ENCODE measurements at regions not wholly inside any gene's neighbourhood (a gene's known extent, or its start where the extent isn't known, plus 50 kb on each side); places are given as distances from the start of the nearest gene placed in this dataset.

GRCh38 chr20:23284009-23284408, 66.6 kb upstream of the NXT1 start:
- Histone ChIP-seq H3K36me3 (ENCODE audit: control insufficient read depth in 1 of 2, insufficient read depth in 2 of 2, low read depth in 1 of 2, low read length in 2 of 2) (no peaks in the 10 kb centered on the region), H2AK5ac (ENCODE audit: low read length, severe bottlenecking) (no peak overlapping the region), H3K23ac (ENCODE audit: low read length in 2 of 2) (no peak overlapping the region), H3K79me1 (replicated peaks; ENCODE audit: low read length, poor library complexity, severe bottlenecking) (no peaks in the 10 kb centered on the region), H3K4me2 (ENCODE audit: low read length, poor library complexity, severe bottlenecking) (no peak overlapping the region), H3K4ac (ENCODE audit: low read depth in 1 of 2, low read length in 2 of 2) (no peak overlapping the region), H3K4me3 (ENCODE audit: insufficient read depth in 1 of 2, low read depth in 1 of 2, low read length in 2 of 2) (no peak overlapping the region), H2BK120ac (ENCODE audit: low read depth, low read length) (no peak overlapping the region), H3K18ac (ENCODE audit: low read depth in 1 of 2, low read length in 2 of 2) (no peak overlapping the region), H3K9me3 (ENCODE audit: control insufficient read depth, low read length) (no peaks in the 10 kb centered on the region), H4K8ac (ENCODE audit: low read length) (no peak overlapping the region), H2BK12ac (ENCODE audit: low read length in 2 of 2) (no peak overlapping the region), H3K4me1 (ENCODE audit: control insufficient read depth, insufficient read depth, low read depth, low read length) (peaks cover 16% of the 10 kb centered on the region), H3K14ac (ENCODE audit: low read length in 2 of 2) (no peak overlapping the region), H3K27me3 (ENCODE audit: control insufficient read depth in 1 of 2, insufficient read depth in 1 of 2, low read length in 2 of 2) (peaks cover 0 to 27% of the 10 kb centered on the region in 2 experiments), H4K91ac (ENCODE audit: low read length) (no peak overlapping the region), H2BK15ac (ENCODE audit: low read depth, poor library complexity, severe bottlenecking) (no peak overlapping the region), H2BK5ac (ENCODE audit: low read depth, low read length, poor library complexity, severe bottlenecking) (no peak overlapping the region), H2AFZ (ENCODE audit: low read depth, low read length) (no peak overlapping the region), H3K9ac (ENCODE audit: low read length) (no peak overlapping the region), H3K27ac (ENCODE audit: low read length, poor library complexity, severe bottlenecking) (no peak overlapping the region)
- WGBS = no CpG with 5 or more reads among the region's 2 CpGs
- no peak for DNase-seq

DNA sequence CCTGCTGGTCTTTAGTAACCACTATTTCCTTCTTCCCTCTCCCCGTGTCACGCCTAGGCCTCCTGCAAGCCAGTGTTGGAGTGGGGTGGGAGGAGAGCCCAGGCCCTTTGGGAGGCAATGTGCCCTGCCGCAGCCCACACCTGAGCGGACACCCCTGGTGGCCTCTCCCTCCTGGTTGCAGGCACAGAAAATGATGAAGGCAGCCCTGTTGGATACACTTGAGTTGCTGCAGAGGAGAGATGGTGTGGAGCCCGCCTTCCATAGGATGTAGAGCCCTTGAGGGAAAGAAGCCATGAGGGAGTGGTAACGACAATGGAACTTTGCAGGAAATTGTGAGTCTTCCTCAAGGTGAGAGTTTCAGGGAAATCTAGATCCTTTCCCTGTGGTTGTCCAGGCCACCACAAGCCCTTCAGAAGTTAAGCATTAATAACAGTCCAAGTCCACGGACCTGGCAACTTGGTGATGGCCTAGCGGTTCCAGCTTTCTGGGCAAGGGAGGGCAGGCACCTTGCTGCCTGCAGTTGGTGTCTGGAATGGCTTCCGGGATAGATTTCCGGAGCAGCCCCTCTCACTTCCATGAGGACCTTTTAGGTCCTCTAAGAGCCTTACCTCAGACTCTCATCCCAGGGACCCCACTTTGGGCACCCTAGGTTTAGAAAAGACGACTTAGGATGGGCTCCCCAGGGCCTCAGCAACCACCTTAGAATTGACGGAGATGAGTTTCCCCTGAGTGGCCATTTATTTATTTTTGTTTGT, 67.3 kb upstream of the NXT1 start:
- Histone ChIP-seq H3K4me1 (ENCODE audit: control insufficient read depth, insufficient read depth, low read depth, low read length) (peaks cover 15% of the 10 kb centered on the region), H3K14ac (ENCODE audit: low read length in 2 of 2) (no peak overlapping the region), H2BK12ac (ENCODE audit: low read length in 2 of 2) (no peak overlapping the region), H3K4me3 (ENCODE audit: insufficient read depth in 1 of 2, low read depth in 1 of 2, low read length in 2 of 2) (no peak overlapping the region), H3K36me3 (ENCODE audit: control insufficient read depth in 1 of 2, insufficient read depth in 2 of 2, low read depth in 1 of 2, low read length in 2 of 2) (no peaks in the 10 kb centered on the region), H3K9me3 (ENCODE audit: control insufficient read depth, low read length) (no peaks in the 10 kb centered on the region), H3K4ac (ENCODE audit: low read depth in 1 of 2, low read length in 2 of 2) (no peak overlapping the region), H2BK15ac (ENCODE audit: low read depth, poor library complexity, severe bottlenecking) (no peak overlapping the region), H4K91ac (ENCODE audit: low read length) (no peak overlapping the region), H2BK5ac (ENCODE audit: low read depth, low read length, poor library complexity, severe bottlenecking) (no peak overlapping the region), H4K8ac (ENCODE audit: low read length) (no peak overlapping the region), H2BK120ac (ENCODE audit: low read depth, low read length) (no peak overlapping the region), H2AK5ac (ENCODE audit: low read length, severe bottlenecking) (no peak overlapping the region), H3K9ac (ENCODE audit: low read length) (no peak overlapping the region), H3K27me3 (ENCODE audit: control insufficient read depth in 1 of 2, insufficient read depth in 1 of 2, low read length in 2 of 2) (peaks cover 0 to 22% of the 10 kb centered on the region in 2 experiments), H3K4me2 (ENCODE audit: low read length, poor library complexity, severe bottlenecking) (no peak overlapping the region), H3K79me1 (replicated peaks; ENCODE audit: low read length, poor library complexity, severe bottlenecking) (no peaks in the 10 kb centered on the region), H2AFZ (ENCODE audit: low read depth, low read length) (no peak overlapping the region), H3K23ac (ENCODE audit: low read length in 2 of 2) (no peak overlapping the region), H3K18ac (ENCODE audit: low read depth in 1 of 2, low read length in 2 of 2) (no peak overlapping the region), H3K27ac (ENCODE audit: low read length, poor library complexity, severe bottlenecking) (no peak overlapping the region)
- no peak for DNase-seq
- WGBS = 90% methylated on average over 12 of the region's 12 CpGs

DNA sequence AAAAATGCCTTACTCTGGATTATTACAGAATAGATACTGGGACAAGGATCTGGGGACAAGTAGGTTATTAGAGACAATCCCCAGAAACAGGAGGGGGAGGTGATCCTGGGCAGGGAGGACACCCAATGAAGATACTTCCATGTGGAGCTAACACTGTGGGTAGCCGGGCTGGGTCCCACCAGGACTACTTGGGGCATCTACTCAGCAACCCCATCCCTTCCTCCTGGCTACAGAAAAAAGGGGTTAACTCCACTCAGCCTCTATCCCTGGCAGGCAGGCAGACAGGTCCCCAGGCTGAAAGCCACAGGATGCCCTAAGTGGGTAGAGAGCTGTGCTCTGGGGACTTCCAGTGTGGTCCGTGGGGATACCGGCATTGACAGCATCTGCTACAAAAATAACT, 68.0 kb upstream of the NXT1 start:
- Histone ChIP-seq H2BK12ac (ENCODE audit: low read length in 2 of 2) (no peak overlapping the region), H2BK15ac (ENCODE audit: low read depth, poor library complexity, severe bottlenecking) (no peak overlapping the region), H3K4me3 (ENCODE audit: insufficient read depth in 1 of 2, low read depth in 1 of 2, low read length in 2 of 2) (no peak overlapping the region), H3K14ac (ENCODE audit: low read length in 2 of 2) (no peak overlapping the region), H3K4me2 (ENCODE audit: low read length, poor library complexity, severe bottlenecking) (no peak overlapping the region), H3K4me1 (ENCODE audit: control insufficient read depth, insufficient read depth, low read depth, low read length) (peaks cover 8% of the 10 kb centered on the region), H3K27ac (ENCODE audit: low read length, poor library complexity, severe bottlenecking) (no peak overlapping the region), H2AK5ac (ENCODE audit: low read length, severe bottlenecking) (no peak overlapping the region), H2AFZ (ENCODE audit: low read depth, low read length) (no peak overlapping the region), H3K27me3 (ENCODE audit: control insufficient read depth in 1 of 2, insufficient read depth in 1 of 2, low read length in 2 of 2) (peaks cover 0 to 15% of the 10 kb centered on the region in 2 experiments), H3K4ac (ENCODE audit: low read depth in 1 of 2, low read length in 2 of 2) (no peak overlapping the region), H3K18ac (ENCODE audit: low read depth in 1 of 2, low read length in 2 of 2) (no peak overlapping the region), H3K23ac (ENCODE audit: low read length in 2 of 2) (no peak overlapping the region), H2BK5ac (ENCODE audit: low read depth, low read length, poor library complexity, severe bottlenecking) (no peak overlapping the region), H2BK120ac (ENCODE audit: low read depth, low read length) (no peak overlapping the region), H4K91ac (ENCODE audit: low read length) (no peak overlapping the region), H4K8ac (ENCODE audit: low read length) (no peak overlapping the region), H3K9ac (ENCODE audit: low read length) (no peak overlapping the region), H3K9me3 (ENCODE audit: control insufficient read depth, low read length) (no peaks in the 10 kb centered on the region), H3K79me1 (replicated peaks; ENCODE audit: low read length, poor library complexity, severe bottlenecking) (no peaks in the 10 kb centered on the region), H3K36me3 (ENCODE audit: control insufficient read depth in 1 of 2, insufficient read depth in 2 of 2, low read depth in 1 of 2, low read length in 2 of 2) (no peaks in the 10 kb centered on the region)
- 93% methylated on average over 3 of the region's 3 CpGs for WGBS
- no peak for DNase-seq

DNA sequence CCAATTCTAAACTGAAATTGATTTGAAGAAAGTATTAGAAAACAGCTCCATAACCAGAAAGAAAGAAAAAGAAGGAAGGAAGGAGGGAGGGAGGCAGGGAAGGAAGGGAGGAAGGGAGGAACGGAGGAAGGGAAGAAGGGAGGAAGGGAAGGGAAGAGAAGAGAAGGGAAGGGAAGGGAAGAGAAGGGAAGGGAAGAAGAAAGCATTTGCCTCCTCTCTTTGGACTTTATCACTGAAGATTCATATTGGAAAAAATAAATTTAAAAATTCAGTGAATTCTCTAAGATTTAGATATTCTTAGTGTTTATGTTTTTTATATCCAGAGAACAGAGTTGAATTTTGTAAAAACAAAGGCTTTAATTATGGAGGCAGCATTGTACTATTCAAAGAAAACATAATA, 68.5 kb upstream of the NXT1 start:
- H3K36me3 ChIP-seq (ENCODE audit: control insufficient read depth in 1 of 2, insufficient read depth in 2 of 2, low read depth in 1 of 2, low read length in 2 of 2) = no peaks in the 10 kb centered on the region
- H2AFZ ChIP-seq (ENCODE audit: low read depth, low read length) = no peak overlapping the region
- H3K9me3 ChIP-seq (ENCODE audit: control insufficient read depth, low read length) = no peaks in the 10 kb centered on the region
- H2BK5ac ChIP-seq (ENCODE audit: low read depth, low read length, poor library complexity, severe bottlenecking) = no peak overlapping the region
- no peak overlapping the region for H2BK12ac ChIP-seq (ENCODE audit: low read length in 2 of 2)
- H3K9ac ChIP-seq (ENCODE audit: low read length) = no peak overlapping the region
- WGBS = 50% methylated on average over 1 of the region's 1 CpG
- no peak overlapping the region for H4K8ac ChIP-seq (ENCODE audit: low read length)
- H2BK15ac ChIP-seq (ENCODE audit: low read depth, poor library complexity, severe bottlenecking) = no peak overlapping the region
- H3K4me3 ChIP-seq (ENCODE audit: insufficient read depth in 1 of 2, low read depth in 1 of 2, low read length in 2 of 2) = no peak overlapping the region
- H3K4ac ChIP-seq (ENCODE audit: low read depth in 1 of 2, low read length in 2 of 2) = no peak overlapping the region
- peaks cover 0 to 12% of the 10 kb centered on the region in 2 experiments for H3K27me3 ChIP-seq (ENCODE audit: control insufficient read depth in 1 of 2, insufficient read depth in 1 of 2, low read length in 2 of 2)
- H3K23ac ChIP-seq (ENCODE audit: low read length in 2 of 2) = no peak overlapping the region
- no peak overlapping the region for H2BK120ac ChIP-seq (ENCODE audit: low read depth, low read length)
- H3K4me1 ChIP-seq (ENCODE audit: control insufficient read depth, insufficient read depth, low read depth, low read length) = peaks cover 7% of the 10 kb centered on the region
- no peak overlapping the region for H3K27ac ChIP-seq (ENCODE audit: low read length, poor library complexity, severe bottlenecking)
- no peak overlapping the region for H3K4me2 ChIP-seq (ENCODE audit: low read length, poor library complexity, severe bottlenecking)
- no peak for DNase-seq
- no peak overlapping the region for H3K14ac ChIP-seq (ENCODE audit: low read length in 2 of 2)
- H2AK5ac ChIP-seq (ENCODE audit: low read length, severe bottlenecking) = no peak overlapping the region
- no peak overlapping the region for H3K18ac ChIP-seq (ENCODE audit: low read depth in 1 of 2, low read length in 2 of 2)
- H4K91ac ChIP-seq (ENCODE audit: low read length) = no peak overlapping the region
- H3K79me1 ChIP-seq (replicated peaks; ENCODE audit: low read length, poor library complexity, severe bottlenecking) = no peaks in the 10 kb centered on the region
